GM18519 (cell line): ENCODE measurements at regions not wholly inside any gene's neighbourhood (a gene's known extent, or its start where the extent isn't known, plus 50 kb on each side); places are given as distances from the start of the nearest gene placed in this dataset.
A peak's percentile ranks its signal among the peaks of the same experiment; 100 is the strongest.

Source experiments
- ATAC-seq: cut with Tn5 transposase; IDR thresholded peaks from one replicate; pipeline ENCODE4 v1.9.1; 2021; ENCODE audit warnings: mild to moderate bottlenecking, moderate library complexity; ENCODE audit not compliant: unreplicated experiment, low FRiP score

- no peak for ATAC-seq
Measured at GRCh38 chr15:39338251-39338650, 242.6 kb upstream of the THBS1 start.

GRCh38 chr15:39340903-39341645 is 239.8 kb upstream of the THBS1 start:
- no peak for ATAC-seq

GRCh38 chr15:39344662-39345141 is 236.2 kb upstream of the THBS1 start:
- no peak for ATAC-seq

GRCh38 chr15:39345176-39345575 is 235.7 kb upstream of the THBS1 start:
- no peak for ATAC-seq

- ATAC-seq = no peak
Measured at GRCh38 chr15:39347453-39347852, 233.4 kb upstream of the THBS1 start.

GRCh38 chr15:39350785-39351184 is 230.1 kb upstream of the THBS1 start:
- ATAC-seq = no peak

- no peak for ATAC-seq
Measured at GRCh38 chr15:39354189-39354588, 226.7 kb upstream of the THBS1 start.

- ATAC-seq = no peak
Measured at GRCh38 chr15:39357480-39358268, 223.2 kb upstream of the THBS1 start.

GRCh38 chr15:39358441-39359041 is 222.3 kb upstream of the THBS1 start:
- no peak for ATAC-seq

- ATAC-seq = no peak
Measured at GRCh38 chr15:39359771-39360170, 221.1 kb upstream of the THBS1 start.

GRCh38 chr15:39360452-39360851 is 220.4 kb upstream of the THBS1 start:
- no peak for ATAC-seq

GRCh38 chr15:39361497-39361896 is 219.4 kb upstream of the THBS1 start:
- no peak for ATAC-seq

GRCh38 chr15:39362821-39363561 is 217.9 kb upstream of the THBS1 start:
- ATAC-seq = no peak

- ATAC-seq = no peak
Measured at GRCh38 chr15:39363761-39364586, 216.9 kb upstream of the THBS1 start.

GRCh38 chr15:39364721-39365120 is 216.2 kb upstream of the THBS1 start:
- no peak for ATAC-seq

- ATAC-seq = no peak
Measured at GRCh38 chr15:39365161-39365560, 215.7 kb upstream of the THBS1 start.

- ATAC-seq = peak; percentile 59
Measured at GRCh38 chr15:39365873-39366272, 215.0 kb upstream of the THBS1 start.

GRCh38 chr15:39367596-39367995 is 213.3 kb upstream of the THBS1 start:
- no peak for ATAC-seq

GRCh38 chr15:39369768-39370167 is 211.1 kb upstream of the THBS1 start:
- ATAC-seq = no peak

GRCh38 chr15:39376371-39376909 is 204.4 kb upstream of the THBS1 start:
- ATAC-seq = no peak
